ENCODE measurements at regions not wholly inside any gene's neighbourhood (a gene's known extent, or its start where the extent isn't known, plus 50 kb on each side); places are given as distances from the start of the nearest gene placed in this dataset.

DNA sequence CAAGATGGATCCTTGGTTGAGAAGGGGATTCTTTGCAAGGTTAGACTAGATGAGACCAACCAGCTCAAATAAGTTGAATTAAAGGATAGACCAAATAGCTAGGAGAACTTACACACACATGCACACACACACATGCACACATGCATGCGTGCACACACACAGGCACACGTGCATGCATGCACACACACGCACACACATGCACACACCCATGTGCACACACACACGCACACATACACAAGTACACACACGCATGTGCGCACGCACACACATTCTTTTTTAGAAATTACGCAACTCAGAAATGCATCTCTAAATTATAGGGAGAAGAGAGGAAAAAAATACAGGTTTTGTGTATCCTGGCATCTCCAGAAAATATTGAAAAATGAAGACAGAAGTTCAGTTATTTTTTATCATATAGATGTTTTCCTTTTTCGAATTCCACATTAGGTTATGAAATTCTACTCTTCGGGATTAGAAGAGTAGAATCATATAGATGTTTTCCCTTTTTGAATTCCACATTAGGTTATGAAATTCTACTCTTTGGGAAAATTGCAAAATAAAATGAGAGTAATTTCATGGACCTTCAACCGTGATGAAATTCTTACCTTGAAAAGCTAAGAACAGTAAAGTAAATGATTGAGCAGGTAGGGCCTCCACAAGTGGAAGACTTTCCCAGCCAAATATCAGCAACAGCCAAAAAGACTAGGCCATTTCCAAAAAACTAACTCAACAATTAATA lies 243.2 kb upstream of the USP25 start:
- no peak overlapping the region for H3K4me2 ChIP-seq (ENCODE audit: insufficient read depth, low read length)
- no peaks in the 10 kb centered on the region for H3K9me1 ChIP-seq (ENCODE audit: control insufficient read depth, insufficient read depth, low read length)
- in situ Hi-C loops (cut with MboI): loop anchor here (25.0 kb wide), 1 partner anchor 1074 kb away; no protein-coding TSS in a partner anchor
- no peaks in the 10 kb centered on the region for H3K27me3 ChIP-seq (ENCODE audit: control insufficient read depth in 2 of 2, insufficient read depth in 2 of 2, low read length in 2 of 2)
- H4K20me1 ChIP-seq (replicated peaks; ENCODE audit: control insufficient read depth, insufficient read depth, low read length): no peaks in the 10 kb centered on the region
- no peaks in the 10 kb centered on the region for H3K79me2 ChIP-seq (ENCODE audit: control insufficient read depth, insufficient read depth, low read length)
- no peaks in the 10 kb centered on the region for H3K9me3 ChIP-seq (replicated peaks; ENCODE audit: control insufficient read depth, insufficient read depth, low read depth, low read length)
- WGBS (ENCODE audit: insufficient coverage, low coverage, missing lambda C conversion rate): 30% methylated on average over 11 of the region's 11 CpGs
- ChIA-PET CTCF (ENCODE audit: low intra/inter-chr PET ratio) (no interaction called here), POLR2A (interaction anchor here (0.6 kb wide), 2 partner anchors 607 to 1354 kb away, joined by 3 read pairs; no protein-coding TSS in a partner anchor)
- no peak overlapping the region for H3K27ac ChIP-seq (ENCODE audit: extremely low read depth, low read depth, low read length)
- no peaks in the 10 kb centered on the region for H3K4me1 ChIP-seq (replicated peaks in 1 of 2; ENCODE audit: control insufficient read depth in 2 of 2, insufficient read depth in 2 of 2, low read length in 2 of 2)
- DNase-seq (ENCODE audit: extremely low read depth in 1 of 4, low spot score in 3 of 4) (no peak), ATAC-seq (no peak), FAIRE-seq (no peak)
- intact Hi-C loops (cut with micrococcal nuclease): no loop called here
- no peak overlapping the region for H2AFZ ChIP-seq (ENCODE audit: low read depth, low read length)
- no peak overlapping the region for H3K9ac ChIP-seq (ENCODE audit: insufficient read depth in 1 of 2, low read depth in 2 of 2, low read length in 2 of 2)
- BruUV-seq (replicated peaks): no TSS peak
- TF ChIP-seq FOS (IDR thresholded peaks at IDR 0.05; ENCODE audit: extremely low read depth, insufficient read length): no peak
- TF ChIP-seq, protein P1, sequence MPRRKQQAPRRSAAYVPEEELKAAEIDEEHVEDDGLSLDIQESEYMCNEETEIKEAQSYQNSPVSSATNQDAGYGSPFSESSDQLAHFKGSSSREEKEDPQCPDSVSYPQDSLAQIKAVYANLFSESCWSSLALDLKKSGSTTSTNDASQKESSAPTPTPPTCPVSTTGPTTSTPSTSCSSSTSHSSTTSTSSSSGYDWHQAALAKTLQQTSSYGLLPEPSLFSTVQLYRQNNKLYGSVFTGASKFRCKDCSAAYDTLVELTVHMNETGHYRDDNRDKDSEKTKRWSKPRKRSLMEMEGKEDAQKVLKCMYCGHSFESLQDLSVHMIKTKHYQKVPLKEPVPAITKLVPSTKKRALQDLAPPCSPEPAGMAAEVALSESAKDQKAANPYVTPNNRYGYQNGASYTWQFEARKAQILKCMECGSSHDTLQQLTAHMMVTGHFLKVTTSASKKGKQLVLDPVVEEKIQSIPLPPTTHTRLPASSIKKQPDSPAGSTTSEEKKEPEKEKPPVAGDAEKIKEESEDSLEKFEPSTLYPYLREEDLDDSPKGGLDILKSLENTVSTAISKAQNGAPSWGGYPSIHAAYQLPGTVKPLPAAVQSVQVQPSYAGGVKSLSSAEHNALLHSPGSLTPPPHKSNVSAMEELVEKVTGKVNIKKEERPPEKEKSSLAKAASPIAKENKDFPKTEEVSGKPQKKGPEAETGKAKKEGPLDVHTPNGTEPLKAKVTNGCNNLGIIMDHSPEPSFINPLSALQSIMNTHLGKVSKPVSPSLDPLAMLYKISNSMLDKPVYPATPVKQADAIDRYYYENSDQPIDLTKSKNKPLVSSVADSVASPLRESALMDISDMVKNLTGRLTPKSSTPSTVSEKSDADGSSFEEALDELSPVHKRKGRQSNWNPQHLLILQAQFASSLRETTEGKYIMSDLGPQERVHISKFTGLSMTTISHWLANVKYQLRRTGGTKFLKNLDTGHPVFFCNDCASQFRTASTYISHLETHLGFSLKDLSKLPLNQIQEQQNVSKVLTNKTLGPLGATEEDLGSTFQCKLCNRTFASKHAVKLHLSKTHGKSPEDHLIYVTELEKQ (CRISPR knock-in tag; IDR thresholded peaks at IDR 0.05): no peak
- 0 out of 2 replicates have a peak, but pooled peaks have one; percentile 24 for TF ChIP-seq CEBPB (tag; IDR thresholded peaks at IDR 0.05)
- no peak for TF ChIP-seq ETV5 (CRISPR knock-in tag; IDR thresholded peaks at IDR 0.05; ENCODE audit: low read depth)
- no peak for TF ChIP-seq HNRNPH1 (optimal IDR thresholded peaks at IDR 0.05; ENCODE audit: low read depth, low read length)
- TF ChIP-seq ZNF274 (IDR thresholded peaks at IDR 0.05; ENCODE audit: borderline replicate concordance, low read depth, low read length): no peak
- peak in 1 of 2 experiments; percentile 16; a peak in 1 of 4 replicates for TF ChIP-seq KDM1A (IDR thresholded peaks at IDR 0.05)
- no peak for TF ChIP-seq RFX1 (IDR thresholded peaks at IDR 0.05)
- TF ChIP-seq KLF6 (CRISPR knock-in tag; IDR thresholded peaks at IDR 0.05; ENCODE audit: borderline replicate concordance): no peak
- H3K4me3 ChIP-seq: no peak overlapping the region
- no peaks in the 10 kb centered on the region for H3K36me3 ChIP-seq (ENCODE audit: control insufficient read depth, insufficient read depth, low read length)
